GM12878 (cell line): ENCODE measurements at regions not wholly inside any gene's neighbourhood (a gene's known extent, or its start where the extent isn't known, plus 50 kb on each side); places are given as distances from the start of the nearest gene placed in this dataset.

Experiments
- ATAC-seq: fragments of 200-7000 bp; cut with Tn5 transposase; 3 replicates; pipeline ENCODE4 v1.9.1; 2020; ENCODE audit warnings: mild to moderate bottlenecking, moderate library complexity
- BruUV-seq: library from RNA; stranded (reverse); fragments of 400-500 nt; replicated peaks from 2 replicates; lab custom pipeline; 2021; lab: Mats Ljungman, UMichigan
- CTCF ChIA-PET: fragments of 300-600 bp; sonication (Branson Sonifier 250); formaldehyde crosslinking; extraction: SDS; loops from one replicate; lab custom pipeline; 2021; ENCODE audit warnings: inconsistent platforms; lab: Yijun Ruan, JAX
- POLR2A ChIA-PET: fragments of 350-600 bp; formaldehyde crosslinking; extraction: SDS; loops from one replicate; lab custom pipeline; 2021; ENCODE audit warnings: inconsistent platforms; lab: Charles Lee
- RAD21 ChIA-PET: fragments of 300-600 bp; sonication (Branson Sonifier 250); formaldehyde crosslinking; loops from one replicate; lab custom pipeline; 2023; ENCODE audit warnings: antibody characterized with exemption; ENCODE audit not compliant: unreplicated experiment; lab: Charles Lee
- SMC1A ChIA-PET: fragments of 300-600 bp; sonication (Branson Sonifier 250); formaldehyde crosslinking; loops from one replicate; lab custom pipeline; 2023; ENCODE audit not compliant: unreplicated experiment, uncharacterized antibody; lab: Charles Lee
- DNase-seq: peaks from one replicate; pipeline ENCODE4 v3.0.0-alpha.2; 2011; ENCODE audit warnings: low read depth, low spot score
- FAIRE-seq: peaks from 3 replicates; lab custom pipeline; 2011; peaks lifted over from hg19 to GRCh38; lab: Jason Lieb, UNC
- H2AFZ ChIP-seq: 2 replicates; pipeline ENCODE4 v1.6.0; 2011; ENCODE audit warnings: low read depth, low read length, control low read depth; ENCODE audit not compliant: control insufficient read depth
- H3K27ac ChIP-seq: 2 replicates; pipeline ENCODE4 v1.5.1; 2011; ENCODE audit warnings: control low read depth; ENCODE audit not compliant: control insufficient read depth, insufficient read depth
- H3K27me3 ChIP-seq, 2 experiments: replicated peaks in 1 of 2; 2 replicates each; pipeline versions ENCODE4 v1.6.0 to v1.6.1; 2011; ENCODE audit warnings: low read length in 1 of 2; ENCODE audit not compliant: control insufficient read depth in 2 of 2, insufficient read depth in 2 of 2
- H3K36me3 ChIP-seq, 2 experiments: 2 replicates each; pipeline ENCODE4 v1.5.1; 2011; ENCODE audit warnings: low read length in 1 of 2; ENCODE audit not compliant: control insufficient read depth in 2 of 2, insufficient read depth in 2 of 2
- H3K4me1 ChIP-seq: 2 replicates; pipeline ENCODE4 v1.6.1; 2011; ENCODE audit warnings: mild to moderate bottlenecking, low read length, moderate library complexity, mixed read lengths; ENCODE audit not compliant: control insufficient read depth, insufficient read depth
- H3K4me2 ChIP-seq: 2 replicates; pipeline ENCODE4 v1.6.0; 2011; ENCODE audit warnings: control low read depth; ENCODE audit not compliant: control insufficient read depth, insufficient read depth
- H3K4me3 ChIP-seq: fragments of 200-600 bp; sonication (generic); 2 replicates; pipeline ENCODE4 v1.5.1; 2016
- H3K79me2 ChIP-seq: 2 replicates; pipeline ENCODE4 v1.6.0; 2011; ENCODE audit warnings: low read length; ENCODE audit not compliant: control insufficient read depth, insufficient read depth
- H3K9ac ChIP-seq: 2 replicates; pipeline ENCODE4 v1.8.0; 2011; ENCODE audit warnings: low read length, control low read depth, mixed read lengths; ENCODE audit not compliant: control insufficient read depth, insufficient read depth
- H3K9me3 ChIP-seq: replicated peaks from 3 replicates; pipeline ENCODE4 v1.5.1; 2011; ENCODE audit warnings: mild to moderate bottlenecking, low read length; ENCODE audit not compliant: control insufficient read depth, insufficient read depth
- H4K20me1 ChIP-seq: 2 replicates; pipeline ENCODE4 v1.6.0; 2011; ENCODE audit not compliant: control insufficient read depth, insufficient read depth
- BACH1 ChIP-seq: fragments of 450-650 bp; IDR thresholded peaks from 2 replicates; pipeline ENCODE4 v1.6.1; 2017; ENCODE audit warnings: mild to moderate bottlenecking, borderline replicate concordance
- EED ChIP-seq: sonication (generic); IDR thresholded peaks from 2 replicates; pipeline ENCODE4 v1.6.1; 2016; ENCODE audit warnings: antibody characterized with exemption, low read depth
- GATAD2B ChIP-seq: fragments of 450-650 bp; conservative IDR thresholded peaks from 2 replicates; pipeline ENCODE4 v1.6.1; 2017; ENCODE audit warnings: low read depth, mild to moderate bottlenecking, moderate library complexity
- NR2F1 ChIP-seq: fragments of 450-650 bp; conservative IDR thresholded peaks from 2 replicates; pipeline ENCODE4 v1.6.1; 2017; ENCODE audit warnings: mild to moderate bottlenecking
- PAX5 ChIP-seq: IDR thresholded peaks from 2 replicates; pipeline ENCODE4 v1.6.1; 2011; ENCODE audit warnings: low read depth, low read length, borderline replicate concordance
- POU2F2 ChIP-seq: IDR thresholded peaks from 3 replicates; pipeline ENCODE4 v1.6.1; 2011; ENCODE audit warnings: low read depth, mild to moderate bottlenecking, low read length, borderline replicate concordance
- RB1 ChIP-seq: fragments of 450-650 bp; formaldehyde crosslinking; IDR thresholded peaks from 2 replicates; pipeline ENCODE4 v1.6.1; 2017; ENCODE audit warnings: mild to moderate bottlenecking, borderline replicate concordance
- RBBP5 ChIP-seq: fragments of 200-600 bp; sonication (generic); conservative IDR thresholded peaks from 2 replicates; pipeline ENCODE4 v1.6.1; 2016
- STAT1 ChIP-seq: fragments of 450-650 bp; conservative IDR thresholded peaks from 2 replicates; pipeline ENCODE4 v1.6.1; 2014; ENCODE audit warnings: antibody characterized with exemption, mild to moderate bottlenecking
- TCF7 ChIP-seq: IDR thresholded peaks from 2 replicates; pipeline ENCODE4 v1.6.1; 2014; ENCODE audit warnings: antibody characterized with exemption, borderline replicate concordance
- ZNF384 ChIP-seq: IDR thresholded peaks from 2 replicates; pipeline ENCODE4 v1.6.1; 2012; ENCODE audit warnings: low read depth, mild to moderate bottlenecking, low read length, improper control_type of control experiment, borderline replicate concordance
- ZNF592 ChIP-seq: fragments of 450-650 bp; IDR thresholded peaks from 2 replicates; pipeline ENCODE4 v1.6.1; 2017; ENCODE audit warnings: mild to moderate bottlenecking, moderate library complexity
- WGBS: methylation state at CpG from one replicate; pipeline ENCODE4 v1.1.6; 2016; ENCODE audit warnings: low lambda C conversion rate; ENCODE audit not compliant: insufficient replicate concordance, insufficient coverage; ENCODE audit errors: missing lambda C conversion rate; 5-methylcytosine and 5-hydroxymethylcytosine counted together
- in situ Hi-C: fragments of 300-500 bp; cut with MboI; formaldehyde crosslinking; loops from 9 replicates; pipeline ENCODE4 v1.14.3; 2018; ENCODE audit warnings: mixed read lengths
- intact Hi-C: fragments of 100-400 bp; cut with micrococcal nuclease; formaldehyde crosslinking; loops from one replicate; pipeline ENCODE4 v1.14.2; 2022; ENCODE audit not compliant: unreplicated experiment

DNA sequence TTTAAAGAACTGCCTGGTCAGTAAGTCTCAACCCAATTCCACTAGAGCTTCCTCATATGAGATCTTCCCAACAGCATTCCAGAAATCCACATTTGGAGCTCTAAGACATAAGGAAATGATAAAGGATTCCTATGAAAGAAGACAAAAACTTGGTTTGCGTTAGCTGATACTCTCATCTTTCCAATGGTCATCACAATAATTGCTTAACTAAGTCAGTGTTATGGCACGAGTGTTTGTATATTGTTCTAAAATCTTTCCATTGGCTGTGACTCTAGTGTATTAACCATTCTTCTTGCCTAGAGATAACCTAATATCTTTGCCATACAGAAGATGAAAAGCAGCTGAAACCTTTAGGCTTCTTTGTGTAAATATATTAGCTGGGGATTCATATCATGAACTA is 289.0 kb downstream of the SNX13 start:
- Histone ChIP-seq H4K20me1 (no peaks in the 10 kb centered on the region), H3K36me3 (no peaks in the 10 kb centered on the region), H3K9me3 (no peaks in the 10 kb centered on the region), H3K4me1 (no peaks in the 10 kb centered on the region), H3K79me2 (no peaks in the 10 kb centered on the region), H3K4me2 (no peak overlapping the region), H3K27me3 (no peaks in the 10 kb centered on the region; a peak in 1 of 4 replicates), H2AFZ (no peak overlapping the region), H3K9ac (no peak overlapping the region), H3K4me3 (no peak overlapping the region), H3K27ac (no peak overlapping the region)
- SMC1A ChIA-PET = interaction anchor here (1.5 to 1.7 kb wide), 2 partner anchors 30 to 350 kb away, joined by 4 read pairs; no protein-coding TSS in a partner anchor
- CTCF ChIA-PET = interaction anchor here (1.1 to 3.4 kb wide), 5 partner anchors 10 to 668 kb away, joined by 3 to 14 read pairs (median 6); no protein-coding TSS in a partner anchor
- no peak for ATAC-seq
- TF ChIP-seq BACH1 (no peak), STAT1 (no peak), EED (no peak), GATAD2B (no peak), NR2F1 (no peak), ZNF384 (no peak), ZNF592 (no peak), RBBP5 (no peak), POU2F2 (no peak), RB1 (no peak), PAX5 (no peak), TCF7 (no peak)
- in situ Hi-C loops (no loop called here), intact Hi-C loops (no loop called here)
- RAD21 ChIA-PET = interaction anchor here (0.6 kb wide), 1 partner anchor 73 kb away, joined by 3 read pairs; no protein-coding TSS in a partner anchor
- 14% methylated on average over 2 of the region's 2 CpGs for WGBS
- no TSS peak for BruUV-seq
- no peak for DNase-seq
- no peak for FAIRE-seq
- POLR2A ChIA-PET = no interaction called here
